HG02763 (cell line): ENCODE measurements at regions not wholly inside any gene's neighbourhood (a gene's known extent, or its start where the extent isn't known, plus 50 kb on each side); places are given as distances from the start of the nearest gene placed in this dataset.
"Not testable (repeated sequence)": the region's sequence is repeated elsewhere in the genome, so short reads cannot be mapped to it uniquely, and the experiment has no call there.

Source experiments
- ATAC-seq: cut with Tn5 transposase; IDR thresholded peaks from one replicate; pipeline ENCODE4 v1.9.1; 2021; ENCODE audit warnings: mild to moderate bottlenecking, moderate library complexity; ENCODE audit not compliant: unreplicated experiment

DNA sequence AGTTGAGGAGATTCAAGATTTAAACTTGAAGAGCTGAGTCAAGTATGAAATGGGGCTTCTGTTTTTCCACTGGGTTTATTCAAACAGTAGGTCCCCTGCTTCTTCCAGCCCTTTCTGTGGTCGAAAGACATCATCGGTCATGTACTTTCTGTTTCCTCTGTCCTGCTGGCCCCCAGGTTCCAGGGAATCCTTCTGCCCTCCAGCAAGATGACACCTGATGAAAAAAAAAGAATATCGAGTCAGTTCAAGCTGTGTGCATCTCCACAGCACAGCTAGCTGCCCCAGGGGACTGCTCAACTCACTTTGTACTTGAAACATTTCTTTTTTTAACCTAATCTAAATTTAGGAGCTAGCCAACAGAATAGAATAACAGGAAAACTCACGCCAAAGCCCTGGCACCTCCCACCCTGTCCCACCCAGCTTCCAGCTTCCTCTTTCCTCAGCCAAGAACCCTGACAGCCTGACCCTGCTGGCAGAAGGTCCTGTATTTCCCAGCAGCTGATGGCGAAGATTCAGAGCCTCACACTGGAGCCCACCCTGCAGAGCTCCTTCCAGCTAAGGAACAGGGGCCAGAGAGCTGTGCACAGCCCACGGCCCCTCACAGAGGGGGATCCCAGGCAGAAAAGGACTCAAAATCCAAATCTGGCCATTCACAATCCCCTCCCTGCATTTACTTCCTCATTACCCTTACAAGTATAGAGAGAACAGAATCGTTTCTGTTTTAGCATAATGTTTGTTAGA, 176.5 kb downstream of the PSMG1 start:
- ATAC-seq, result no peak

DNA sequence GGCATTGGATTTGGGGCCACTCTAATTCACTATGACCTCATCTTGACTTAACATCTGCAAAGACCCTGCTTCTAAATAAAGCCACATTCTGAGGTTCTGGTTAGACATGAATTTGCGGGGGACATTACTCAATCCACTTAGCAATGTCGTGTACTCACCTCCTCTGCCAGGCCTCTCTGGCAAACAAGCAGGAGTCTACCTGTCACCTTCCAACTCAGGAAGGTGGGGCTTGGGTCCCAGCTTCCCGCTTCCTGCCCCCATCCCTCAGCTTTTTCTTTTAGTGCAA, 177.8 kb downstream of the PSMG1 start:
- no peak for ATAC-seq

DNA sequence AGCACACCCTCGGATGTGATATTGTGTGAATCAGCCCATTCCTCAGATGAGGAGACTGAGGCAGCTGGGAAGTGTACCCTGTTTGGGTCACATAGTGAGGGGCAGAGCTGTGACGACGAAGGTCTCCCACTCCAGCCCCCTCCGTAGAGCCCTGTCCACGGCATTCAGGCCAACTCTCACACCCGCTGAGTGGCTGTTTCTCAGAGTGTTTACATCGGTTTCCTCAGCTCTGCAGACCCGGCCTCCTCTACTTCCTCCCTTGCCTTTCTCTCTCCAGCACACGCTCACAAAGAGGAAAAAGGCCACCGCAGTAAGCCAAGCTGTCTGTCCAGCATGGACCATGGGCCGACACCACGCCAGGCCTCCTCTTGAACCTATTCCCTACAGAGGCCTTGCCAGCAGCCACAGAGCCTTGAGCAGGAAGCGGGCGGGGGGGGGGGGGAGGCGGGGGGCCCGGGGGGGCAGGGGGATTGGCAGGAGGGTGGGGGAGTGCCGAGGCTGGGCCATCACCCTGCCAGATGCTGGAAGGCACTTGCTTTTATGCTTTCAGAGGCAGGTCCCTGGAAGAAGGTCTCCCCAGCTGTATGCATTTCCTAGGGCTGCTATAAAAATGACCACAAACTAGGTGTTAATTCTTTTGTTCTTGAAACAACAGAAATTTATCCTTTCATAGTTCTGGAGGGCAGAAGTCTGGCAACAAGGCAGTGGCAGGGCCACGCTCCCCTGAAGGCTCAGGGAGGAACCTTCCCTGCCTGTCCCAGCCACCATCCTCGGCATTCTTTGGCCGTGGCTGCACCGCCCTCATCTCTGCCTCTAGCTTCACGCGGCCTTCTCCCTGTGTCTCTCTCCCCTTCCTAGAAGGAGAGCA, 178.4 kb downstream of the PSMG1 start:
- no peak for ATAC-seq

DNA sequence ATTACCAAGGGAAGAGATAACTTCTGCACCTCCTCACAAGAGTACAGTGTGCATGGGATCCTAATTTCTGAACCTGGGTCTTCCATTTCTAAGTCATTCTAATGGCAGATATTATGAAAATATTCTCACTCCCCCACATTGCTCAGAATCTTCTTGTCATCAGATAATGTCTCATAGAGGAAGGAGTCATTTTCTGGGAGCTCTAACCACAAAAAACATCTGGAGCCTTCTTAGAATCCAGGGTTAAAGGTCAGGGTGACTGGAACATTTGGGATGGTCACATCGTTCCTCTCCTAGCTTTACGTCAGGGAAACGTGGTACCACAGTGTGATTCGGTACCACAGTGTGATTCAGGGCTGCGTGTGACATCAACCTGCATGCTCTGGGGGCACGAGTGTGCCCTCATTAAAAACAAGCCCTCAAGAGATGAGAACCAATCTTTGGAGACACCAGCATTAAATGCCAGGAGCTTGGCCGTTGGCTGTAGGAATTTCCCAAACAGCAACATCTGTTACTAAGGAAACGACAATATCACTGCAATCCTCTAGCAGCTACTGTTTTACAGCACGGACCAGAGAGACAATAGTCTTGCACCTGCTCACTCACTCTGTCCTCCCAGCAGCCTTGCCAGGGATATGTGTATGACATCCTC, 179.1 kb downstream of the PSMG1 start:
- ATAC-seq, result no peak

DNA sequence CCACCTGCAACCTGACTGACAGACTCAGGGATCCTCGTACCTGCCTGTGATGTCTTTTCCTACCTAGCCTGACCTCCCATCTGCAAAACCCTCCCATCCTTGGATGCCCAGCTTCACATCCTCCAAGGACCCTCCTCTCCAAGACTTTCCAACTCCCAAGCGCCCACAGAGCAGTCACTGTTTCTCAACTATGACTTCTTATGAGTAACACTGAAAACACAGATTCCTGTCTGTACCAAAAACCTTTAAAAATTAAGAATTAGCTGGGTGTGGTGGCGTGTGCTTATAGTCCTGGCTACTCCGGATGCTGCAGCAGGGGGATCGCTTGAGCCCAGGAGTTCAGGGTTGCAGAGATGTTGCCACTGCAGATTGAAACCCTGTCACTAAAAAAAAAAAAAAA, 181.9 kb downstream of the PSMG1 start:
- no peak for ATAC-seq

DNA sequence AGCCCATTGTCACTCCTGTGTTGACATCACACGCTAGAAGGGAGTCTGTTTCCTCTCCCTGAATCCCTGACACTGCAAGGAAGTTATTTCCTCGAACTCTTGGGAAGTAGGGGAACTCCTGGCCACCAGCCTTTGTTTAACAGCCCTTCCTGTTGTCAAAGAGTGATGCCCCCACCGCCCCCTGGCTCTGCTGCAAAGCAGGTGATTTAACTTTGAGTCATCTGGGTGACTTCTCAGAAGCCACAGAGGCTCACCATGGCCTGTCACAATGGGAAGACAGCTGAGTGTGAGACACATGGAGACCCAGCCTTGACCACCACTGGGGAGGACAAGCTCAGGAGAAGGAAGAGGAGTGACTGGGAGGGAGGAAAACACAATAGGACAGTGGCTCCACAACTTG, 182.8 kb downstream of the PSMG1 start:
- ATAC-seq, result no peak

DNA sequence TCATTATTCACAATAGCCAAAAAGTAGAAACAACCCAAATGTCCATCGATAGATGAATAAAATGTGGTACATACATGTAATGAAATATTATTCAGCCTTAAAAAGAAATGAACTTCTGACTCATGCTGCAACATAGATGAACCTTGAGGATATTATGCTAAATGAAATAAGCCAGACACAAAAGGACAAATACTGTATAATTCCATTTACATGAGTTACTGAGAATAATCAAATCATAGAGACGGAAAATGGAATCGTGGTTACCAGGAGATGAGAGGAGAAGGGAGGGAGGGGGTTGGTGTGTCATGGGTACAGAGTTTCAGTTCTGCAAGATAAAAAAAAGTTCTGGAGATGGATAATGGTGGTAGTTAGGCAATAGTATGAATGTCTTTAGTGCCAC, 184.1 kb downstream of the PSMG1 start:
- ATAC-seq, result no peak

DNA sequence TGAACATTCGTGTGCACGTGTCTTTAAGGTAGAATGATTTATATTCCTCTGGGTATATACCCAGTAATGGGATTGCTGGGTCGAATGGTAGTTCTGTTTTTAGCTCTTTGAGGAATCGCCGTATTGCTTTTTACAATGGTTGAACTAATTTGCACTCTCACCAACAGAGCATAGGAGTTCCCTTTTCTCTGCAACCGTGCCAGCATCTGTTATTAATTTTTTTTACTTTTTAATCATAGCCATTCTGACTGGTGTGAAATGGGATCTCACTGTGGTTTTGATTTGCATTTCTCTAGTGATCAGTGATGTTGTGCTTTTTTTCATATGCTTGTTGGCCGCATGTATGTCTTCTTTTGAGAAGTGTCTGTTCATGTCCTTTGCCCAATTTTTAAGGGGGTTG, 185.0 kb downstream of the PSMG1 start:
- ATAC-seq, result not testable (repeated sequence)

DNA sequence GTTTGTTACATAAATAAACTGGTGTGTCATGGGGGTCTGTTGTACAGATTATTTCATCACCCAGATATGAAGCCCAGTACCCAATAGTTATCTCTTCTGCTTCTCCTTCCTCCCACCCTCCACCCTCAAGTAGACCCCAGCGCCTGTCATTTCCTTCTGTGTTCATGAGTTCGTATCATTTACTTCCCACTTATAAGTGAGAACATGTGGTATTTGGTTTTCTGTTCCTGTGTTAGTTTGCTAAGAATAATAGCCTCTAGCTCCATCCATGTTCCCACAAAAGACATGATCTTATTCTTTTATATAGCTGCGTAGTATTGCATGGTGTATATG, 185.4 kb downstream of the PSMG1 start:
- ATAC-seq, result not testable (repeated sequence)

DNA sequence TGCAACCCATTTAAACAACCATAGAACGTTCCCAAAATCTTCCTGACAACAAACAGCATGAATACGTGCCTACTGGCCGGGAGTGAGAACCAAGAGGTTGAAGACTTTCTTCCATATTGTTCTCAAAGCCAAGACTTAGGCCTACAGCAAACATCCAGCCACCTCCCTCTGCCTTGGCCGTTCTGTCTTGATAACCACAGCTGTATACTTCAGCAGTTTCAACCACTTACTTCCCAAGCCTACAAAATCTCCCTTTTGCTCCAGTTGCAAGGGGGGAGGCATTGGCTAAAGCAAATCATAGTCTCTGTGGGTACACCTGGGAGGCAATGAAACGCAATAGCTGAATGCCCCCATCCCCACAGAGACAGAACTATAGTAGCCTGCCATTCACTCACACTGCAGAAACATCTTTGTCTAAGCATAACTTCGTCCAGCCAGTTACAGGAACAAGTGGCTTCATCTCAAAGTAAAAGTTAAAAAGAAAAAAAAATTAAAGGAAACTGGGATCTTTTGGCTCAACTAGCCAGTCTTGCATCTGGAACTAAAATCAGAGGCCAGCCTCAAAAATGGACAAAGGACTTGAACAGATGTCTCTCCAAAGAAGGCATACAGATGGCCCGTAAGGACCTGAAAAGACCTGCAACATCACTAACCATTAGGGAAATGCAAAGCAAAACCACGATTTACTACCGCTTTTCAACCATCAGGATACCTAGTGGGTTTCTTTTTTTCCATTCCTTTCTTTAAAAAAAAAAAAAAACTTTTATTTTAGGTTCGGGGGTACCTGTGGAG, 186.0 kb downstream of the PSMG1 start:
- no peak for ATAC-seq

DNA sequence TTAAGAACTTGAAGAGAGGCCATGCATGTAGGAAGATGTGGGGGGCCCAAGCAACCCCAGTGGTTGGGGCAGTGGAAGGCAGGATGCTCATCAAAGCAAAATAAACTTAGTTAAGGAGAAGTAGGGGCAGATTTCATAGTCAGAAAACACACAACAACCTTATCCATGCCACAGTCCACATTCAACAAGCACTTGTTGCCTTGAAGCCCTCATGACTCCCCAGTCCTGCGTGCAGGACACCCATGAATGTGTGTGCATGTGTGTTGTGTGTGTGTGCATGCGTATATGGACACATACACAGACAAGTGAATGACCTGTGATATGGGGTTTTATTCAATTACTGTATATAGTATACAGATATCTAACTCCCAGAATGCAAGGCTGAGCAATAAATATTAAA, 186.9 kb downstream of the PSMG1 start:
- no peak for ATAC-seq

DNA sequence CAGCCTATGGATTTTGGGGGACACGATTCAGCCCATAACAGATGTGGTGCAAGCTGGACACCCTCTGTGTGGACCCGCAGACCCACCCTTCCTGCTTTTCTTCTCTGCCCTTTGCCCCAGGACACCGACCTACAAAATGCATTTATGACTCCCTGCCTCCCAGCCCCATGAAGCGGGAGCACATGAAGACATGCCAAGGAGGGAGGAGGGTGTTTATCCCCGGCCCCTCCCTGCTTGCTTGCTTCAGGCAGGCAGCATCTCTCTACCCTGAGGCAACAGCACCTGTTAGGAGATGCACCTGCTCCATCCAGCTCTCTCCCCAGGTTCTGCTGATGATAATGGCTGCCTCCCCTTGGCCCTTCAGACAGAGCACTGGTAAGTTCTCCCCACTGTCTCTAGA, 187.5 kb downstream of the PSMG1 start:
- ATAC-seq, result no peak

DNA sequence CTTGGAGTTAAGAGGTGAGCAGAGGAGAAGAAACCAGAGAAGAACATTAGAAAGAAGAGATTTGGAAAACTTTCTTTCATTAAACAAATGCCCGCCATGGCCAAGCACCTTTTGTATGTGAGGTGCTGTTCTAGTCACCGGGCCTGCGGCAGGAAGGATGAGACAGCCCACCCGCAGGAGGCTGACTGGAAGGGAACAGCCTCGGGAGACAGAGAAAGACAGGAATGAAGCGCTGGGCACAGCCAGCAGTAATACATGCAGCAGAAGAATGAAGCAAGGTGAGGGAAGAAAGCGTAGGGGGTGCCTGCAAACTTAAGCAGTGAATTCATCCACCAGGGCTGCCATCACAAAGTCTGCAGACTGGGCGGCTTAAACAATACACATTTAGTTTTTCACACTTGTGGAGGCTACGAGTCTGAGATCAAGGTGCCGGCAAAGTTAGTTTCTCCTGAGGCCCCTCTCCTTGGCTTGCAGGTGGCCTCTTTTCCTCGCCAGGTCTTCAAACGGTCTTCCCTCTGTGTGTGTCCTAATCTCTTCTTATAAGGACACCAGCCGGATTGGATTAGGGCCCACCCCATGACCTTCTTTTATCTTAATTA, 188.1 kb downstream of the PSMG1 start:
- no peak for ATAC-seq

DNA sequence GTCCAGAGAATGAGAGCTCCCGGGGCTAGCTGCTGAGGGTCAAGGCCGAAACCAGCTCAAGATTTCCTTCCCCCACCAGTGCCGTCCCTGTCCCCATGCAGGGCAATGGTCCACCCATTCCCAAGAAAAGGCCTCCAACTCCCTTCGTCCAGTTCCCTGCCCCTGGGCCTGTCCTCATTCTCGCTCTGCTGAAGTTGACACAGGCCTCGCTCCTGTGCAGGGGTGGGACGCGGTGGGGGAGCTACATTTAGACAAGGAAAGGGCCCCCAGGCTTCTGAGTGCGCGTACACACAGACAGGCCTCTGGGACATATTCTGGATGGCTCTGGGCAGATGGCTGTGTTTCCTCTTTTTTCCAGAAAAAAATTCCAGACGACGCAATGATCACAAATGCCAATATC, 188.3 kb downstream of the ETS2 start:
- ATAC-seq, result no peak

DNA sequence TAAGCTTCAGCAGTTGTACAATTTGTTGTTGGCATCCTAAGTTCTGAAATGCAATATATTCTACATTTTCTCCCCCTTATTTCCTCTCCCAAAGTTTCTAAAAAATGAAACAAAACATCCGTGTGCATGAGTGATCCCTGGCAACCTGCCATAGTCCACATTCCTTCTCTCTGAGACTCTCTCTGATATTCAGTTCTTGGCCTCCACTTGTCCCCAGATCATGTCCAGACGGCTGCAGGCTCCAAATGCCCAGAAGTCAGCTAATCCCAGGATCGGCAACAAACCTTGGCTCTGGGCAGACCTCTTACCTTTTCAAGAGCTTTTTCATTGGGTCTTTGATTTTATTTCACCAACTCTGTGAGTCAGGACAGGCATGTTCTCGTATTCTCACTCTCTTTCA, 187.8 kb downstream of the ETS2 start:
- no peak for ATAC-seq

DNA sequence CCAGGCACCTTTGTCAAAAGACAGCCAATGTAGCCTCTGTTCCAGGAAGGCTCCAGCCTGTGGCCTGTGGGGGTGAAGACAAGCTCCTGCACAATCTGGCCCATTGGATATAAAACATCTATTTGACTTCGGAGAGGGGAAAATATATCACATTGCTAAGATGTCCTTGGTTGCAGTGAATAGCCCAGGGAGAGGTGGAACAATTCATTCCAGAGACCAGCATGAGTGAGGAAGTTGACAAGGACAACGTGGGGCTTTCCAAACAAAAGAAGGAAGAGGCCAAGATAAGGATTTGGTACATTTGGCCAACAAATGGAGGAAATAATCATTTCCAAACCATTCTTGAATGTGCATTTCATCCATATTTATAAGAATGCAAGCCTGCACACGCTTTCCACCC, 187.0 kb downstream of the ETS2 start:
- no peak for ATAC-seq

DNA sequence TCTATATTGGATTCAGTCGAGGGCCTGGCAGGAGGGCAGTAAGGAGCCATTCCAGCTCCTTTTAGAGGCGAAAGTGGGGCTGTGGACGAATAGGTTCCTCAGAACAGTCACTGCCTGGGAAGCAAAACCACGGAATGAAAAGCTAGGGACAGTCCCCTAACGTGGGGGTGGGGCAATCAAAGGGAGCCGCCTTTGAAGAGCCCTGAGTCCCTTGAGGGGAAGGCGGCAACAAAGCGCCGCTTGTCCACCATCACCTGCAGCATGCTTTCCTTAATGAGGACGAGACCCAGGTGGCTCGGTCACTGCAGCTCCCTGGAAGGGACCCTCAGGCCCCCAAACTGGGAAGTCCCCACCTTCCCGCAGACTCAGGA, 184.7 kb downstream of the ETS2 start:
- no peak for ATAC-seq

DNA sequence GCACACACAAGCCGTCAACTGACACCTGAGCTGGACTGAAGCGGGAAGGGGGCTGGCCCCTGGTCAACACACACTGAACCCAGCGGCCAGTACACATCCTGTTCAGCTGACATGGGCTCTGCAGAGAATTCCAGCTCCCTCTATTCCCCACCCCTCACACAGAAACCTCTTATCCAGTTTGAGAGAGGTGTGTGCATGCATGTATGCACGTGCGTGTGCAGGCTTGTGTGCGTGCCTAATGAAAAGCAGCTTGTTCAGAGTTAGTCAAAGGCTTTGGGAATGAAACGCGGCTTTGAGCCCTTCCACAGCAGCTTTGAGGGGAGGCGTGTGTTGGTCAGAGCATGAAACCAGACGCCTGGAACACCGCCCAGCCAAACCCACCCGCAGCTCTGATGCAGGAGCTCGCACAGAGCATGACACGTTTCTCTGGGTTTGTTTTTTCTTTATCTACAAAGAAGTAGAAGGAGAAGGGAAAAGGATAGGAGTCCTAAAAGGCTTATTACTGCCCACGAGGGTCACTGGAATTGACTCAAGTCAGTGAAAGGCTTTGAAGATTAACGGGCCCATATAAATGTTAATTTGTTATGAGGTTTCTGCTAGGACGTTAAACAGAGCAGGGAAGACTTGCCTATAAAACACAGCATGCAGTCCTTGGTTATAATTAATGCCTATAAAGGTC, 184.2 kb downstream of the ETS2 start:
- ATAC-seq, result no peak

DNA sequence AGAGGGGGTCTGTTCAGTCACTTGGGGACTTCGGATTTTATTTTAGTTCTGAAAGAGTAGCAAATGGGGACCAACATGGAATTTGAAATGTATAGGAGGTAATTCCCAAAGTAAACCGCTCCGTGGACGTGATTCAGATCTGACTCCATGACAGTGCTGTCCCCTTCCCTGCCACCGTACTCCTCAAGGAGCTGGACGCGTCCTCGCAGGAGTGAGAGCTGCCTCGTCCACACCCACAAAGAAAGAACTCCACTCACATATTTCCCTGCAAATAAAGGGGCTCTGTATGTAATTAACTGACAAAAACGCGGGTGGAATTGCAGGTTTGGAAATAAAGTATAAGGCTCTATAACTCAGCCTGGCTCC, 183.6 kb downstream of the ETS2 start:
- no peak for ATAC-seq

DNA sequence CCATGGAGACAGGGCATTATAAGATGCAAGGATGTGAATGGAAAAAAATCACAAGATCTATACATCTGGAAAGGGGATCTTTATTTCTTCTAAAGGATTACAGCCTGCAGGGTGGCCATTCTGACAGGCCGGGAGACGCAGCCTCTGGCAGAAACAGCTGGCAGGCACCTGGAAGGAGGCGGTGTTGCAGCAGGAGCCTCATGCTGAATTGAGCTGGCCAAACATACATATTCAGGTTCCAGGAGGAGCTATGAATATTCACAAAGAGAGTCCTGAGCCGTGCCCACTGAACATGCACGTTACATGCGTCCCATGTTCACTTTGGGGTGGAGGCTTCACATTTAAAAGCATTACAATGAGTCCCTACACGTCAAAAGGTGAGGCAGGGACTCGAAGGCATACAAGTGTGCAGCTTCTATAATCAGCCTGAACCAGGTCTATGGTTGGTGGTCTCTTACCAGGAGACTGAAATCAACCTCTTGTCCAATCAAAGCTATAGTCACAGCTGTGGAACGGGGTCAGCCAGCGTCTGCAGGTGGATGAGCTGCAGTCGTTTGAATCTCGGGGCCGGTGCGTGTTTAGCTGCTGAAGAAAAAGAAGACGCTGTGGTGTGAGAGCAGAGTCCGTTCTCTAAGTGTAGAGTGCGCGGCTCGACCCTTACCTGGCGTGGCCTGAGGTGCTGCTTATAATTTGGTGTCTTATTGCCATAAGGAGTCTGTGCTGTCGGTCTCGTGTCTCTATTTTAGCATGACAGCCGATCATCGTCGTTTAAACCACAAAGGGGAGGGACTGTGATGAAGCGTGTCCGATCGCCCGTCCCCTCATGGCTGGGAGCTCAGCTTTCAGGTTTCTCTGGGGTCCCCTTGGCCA, 183.0 kb downstream of the ETS2 start:
- ATAC-seq, result no peak
